ENCODE measurements at regions not wholly inside any gene's neighbourhood (a gene's known extent, or its start where the extent isn't known, plus 50 kb on each side); places are given as distances from the start of the nearest gene placed in this dataset.
"Not testable (repeated sequence)": the region's sequence is repeated elsewhere in the genome, so short reads cannot be mapped to it uniquely, and the experiment has no call there.

GRCh38 chr1:47523835-47524215 lies 86.0 kb downstream of the FOXD2 start:
- no peak for DNase-seq

GRCh38 chr1:47524272-47524671 lies 86.4 kb downstream of the FOXD2 start:
- DNase-seq = no peak

GRCh38 chr1:47527653-47528272 lies 89.9 kb downstream of the FOXD2 start:
- DNase-seq = no peak

- DNase-seq = no peak
Measured at GRCh38 chr1:47529520-47530098, 91.8 kb downstream of the FOXD2 start.

GRCh38 chr1:47532921-47533792 lies 95.3 kb downstream of the FOXD2 start:
- DNase-seq = no peak

GRCh38 chr1:47533793-47534328 lies 96.0 kb downstream of the FOXD2 start:
- no peak for DNase-seq

GRCh38 chr1:47534436-47534835 lies 96.6 kb downstream of the FOXD2 start:
- no peak for DNase-seq

GRCh38 chr1:47536646-47537118 lies 98.8 kb downstream of the FOXD2 start:
- no peak for DNase-seq

GRCh38 chr1:47537268-47537667 lies 99.4 kb downstream of the FOXD2 start:
- DNase-seq = no peak

GRCh38 chr1:47537966-47538365 lies 100.1 kb downstream of the FOXD2 start:
- no peak for DNase-seq

GRCh38 chr1:47538530-47538929 lies 100.7 kb downstream of the FOXD2 start:
- not testable (repeated sequence) for DNase-seq

GRCh38 chr1:47541705-47542104 lies 103.9 kb downstream of the FOXD2 start:
- DNase-seq = not testable (repeated sequence)

- not testable (repeated sequence) for DNase-seq
Measured at GRCh38 chr1:47543089-47543488, 105.2 kb downstream of the FOXD2 start.

- DNase-seq = no peak
Measured at GRCh38 chr1:47545912-47546483, 108.2 kb downstream of the FOXD2 start.

- DNase-seq = no peak
Measured at GRCh38 chr1:47547753-47548573, 110.1 kb downstream of the FOXD2 start.

GRCh38 chr1:47548637-47549036 lies 110.8 kb downstream of the FOXD2 start:
- DNase-seq = no peak

GRCh38 chr1:47549532-47549931 lies 111.7 kb downstream of the FOXD2 start:
- no peak for DNase-seq

- no peak for DNase-seq
Measured at GRCh38 chr1:47550929-47551328, 113.1 kb downstream of the FOXD2 start.

- DNase-seq = no peak
Measured at GRCh38 chr1:47551971-47552528, 114.2 kb downstream of the FOXD2 start.

GRCh38 chr1:47554082-47554481 lies 116.2 kb downstream of the FOXD2 start:
- DNase-seq = no peak

- no peak for DNase-seq
Measured at GRCh38 chr1:47554901-47555300, 117.1 kb downstream of the FOXD2 start.

- DNase-seq = no peak
Measured at GRCh38 chr1:47555306-47555705, 117.5 kb downstream of the FOXD2 start.
